ENCODE measurements at regions not wholly inside any gene's neighbourhood (a gene's known extent, or its start where the extent isn't known, plus 50 kb on each side); places are given as distances from the start of the nearest gene placed in this dataset.
"Not testable (repeated sequence)": the region's sequence is repeated elsewhere in the genome, so short reads cannot be mapped to it uniquely, and the experiment has no call there.

GRCh38 chrX:43405191-43405590, 250.9 kb upstream of the MAOA start:
- DNase-seq = no peak

GRCh38 chrX:43423876-43424275, 232.2 kb upstream of the MAOA start:
- DNase-seq = no peak

- DNase-seq = no peak
Measured at GRCh38 chrX:43436517-43436916, 219.6 kb upstream of the MAOA start.

DNA sequence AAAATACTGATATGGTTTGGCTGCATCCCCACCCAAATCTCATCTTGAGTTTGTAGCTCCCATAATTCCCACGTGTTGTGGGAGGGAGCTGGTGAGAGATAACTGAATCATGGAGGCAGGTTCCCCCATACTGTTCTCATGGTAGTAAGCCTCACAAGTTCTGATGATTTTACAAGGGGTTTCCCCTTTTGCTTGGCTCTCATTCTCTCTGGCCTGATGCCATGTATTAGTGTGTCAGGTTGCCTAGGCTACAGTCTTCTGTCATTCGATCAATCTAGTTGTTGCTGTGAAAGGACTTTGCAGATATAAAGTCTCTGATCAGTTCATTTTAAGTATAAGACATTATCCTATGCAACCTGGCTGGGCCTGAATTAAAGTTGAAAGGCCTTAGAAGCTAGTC, 209.3 kb upstream of the MAOA start:
- no peak for DNase-seq

- no peak for DNase-seq
Measured at GRCh38 chrX:43448688-43449087, 207.4 kb upstream of the MAOA start.

- DNase-seq = no peak
Measured at GRCh38 chrX:43450355-43450754, 205.7 kb upstream of the MAOA start.

- not testable (repeated sequence) for DNase-seq
Measured at GRCh38 chrX:43451976-43452686, 204.0 kb upstream of the MAOA start.

DNA sequence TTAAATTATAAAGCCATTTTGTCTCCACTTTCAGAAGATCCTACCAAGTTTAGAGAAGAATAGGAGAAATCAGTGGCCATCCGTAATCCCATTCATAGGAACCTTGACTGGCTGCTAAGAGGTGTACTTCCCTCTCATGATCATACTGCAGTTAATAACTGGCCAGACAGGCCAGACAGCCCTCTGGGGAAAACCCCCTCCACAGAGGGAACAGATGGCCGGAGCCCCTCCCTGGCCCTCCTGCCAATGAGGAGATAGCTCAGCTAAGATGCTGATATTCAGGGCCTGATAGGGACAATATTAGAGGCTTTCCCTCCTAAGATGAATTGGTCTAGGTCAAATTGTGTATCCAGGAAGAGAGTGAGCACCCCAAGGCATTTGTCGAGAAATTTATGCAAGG, 200.0 kb upstream of the MAOA start:
- DNase-seq = no peak

DNA sequence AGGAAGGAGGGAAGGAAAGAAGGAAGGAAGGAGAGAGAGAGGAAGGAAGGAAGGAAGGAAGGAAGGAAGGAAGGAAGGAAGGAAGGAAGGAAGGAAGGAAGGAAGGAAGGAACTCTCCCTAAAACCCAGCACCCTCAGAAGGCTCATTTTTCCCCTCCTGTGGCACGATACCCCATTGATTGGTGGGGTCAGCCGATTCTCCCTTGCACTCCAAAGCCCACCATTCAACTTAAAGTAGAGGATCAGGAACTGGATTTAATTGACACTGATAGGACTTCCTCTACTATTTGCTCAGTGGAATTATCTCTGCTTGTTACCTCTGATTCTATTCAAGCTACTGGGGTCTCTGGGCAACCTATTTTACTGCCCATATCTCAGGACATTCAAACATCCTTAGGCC, 199.2 kb upstream of the MAOA start:
- no peak for DNase-seq

DNA sequence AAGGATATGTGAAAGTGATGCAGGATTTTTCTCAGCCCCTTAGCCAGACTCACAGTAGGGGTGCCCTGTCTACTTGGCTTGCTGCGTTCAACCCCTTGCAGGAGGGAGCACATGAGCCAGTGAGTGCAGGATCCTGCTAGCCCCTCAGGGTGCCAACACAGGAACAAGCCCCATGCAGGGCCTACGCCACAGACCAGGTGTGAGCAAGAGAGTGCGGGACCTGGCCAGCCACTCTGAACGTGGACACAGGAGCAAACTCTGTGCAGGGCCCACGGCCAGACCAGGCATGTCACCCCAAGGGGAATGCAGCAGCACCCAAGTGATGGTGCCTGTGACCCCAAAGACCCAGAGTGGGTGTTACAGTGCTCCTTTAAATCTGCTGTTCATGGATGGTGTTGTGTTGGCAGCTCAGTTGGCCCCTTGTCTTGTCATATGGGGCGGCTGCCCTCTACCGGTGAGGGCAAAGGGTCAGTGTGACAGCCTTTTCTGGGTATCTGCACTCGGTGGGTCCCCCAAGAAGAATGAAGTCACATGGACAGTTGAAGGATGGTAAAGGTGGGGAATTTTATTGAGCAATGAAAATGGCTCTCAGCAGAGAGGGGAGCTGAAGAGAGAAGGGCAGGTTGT, 188.4 kb upstream of the MAOA start:
- no peak for DNase-seq

DNA sequence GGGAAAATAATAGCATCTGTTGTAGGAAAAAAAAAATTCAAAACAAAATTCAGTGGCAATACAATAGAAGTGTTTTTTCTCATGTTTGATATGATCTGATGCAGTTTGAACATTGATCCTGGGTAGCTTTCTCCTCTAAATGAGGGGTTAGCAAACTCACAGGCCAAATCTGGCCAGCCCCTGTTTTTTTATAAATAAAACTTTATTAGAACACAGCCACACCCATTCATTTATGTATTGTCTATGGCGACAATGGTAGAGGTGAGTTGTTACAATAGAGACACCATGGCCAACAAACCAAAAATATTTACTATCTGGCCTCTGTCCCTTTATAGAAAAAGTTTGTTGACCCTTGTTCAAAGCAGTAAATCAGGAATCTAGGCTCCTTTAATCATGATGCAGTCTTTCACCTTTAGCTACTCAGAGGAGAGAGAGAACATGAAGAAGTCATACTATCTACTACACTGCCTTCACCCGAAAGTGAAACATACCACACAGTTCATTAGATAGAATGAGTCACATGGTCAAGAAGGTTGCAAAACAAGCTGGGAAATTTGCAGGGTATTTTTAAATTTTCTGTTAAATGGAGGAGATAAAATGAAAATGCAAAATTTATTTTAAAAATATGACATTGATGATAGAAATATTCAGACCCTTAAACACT, 186.6 kb upstream of the MAOA start:
- no peak for DNase-seq

DNA sequence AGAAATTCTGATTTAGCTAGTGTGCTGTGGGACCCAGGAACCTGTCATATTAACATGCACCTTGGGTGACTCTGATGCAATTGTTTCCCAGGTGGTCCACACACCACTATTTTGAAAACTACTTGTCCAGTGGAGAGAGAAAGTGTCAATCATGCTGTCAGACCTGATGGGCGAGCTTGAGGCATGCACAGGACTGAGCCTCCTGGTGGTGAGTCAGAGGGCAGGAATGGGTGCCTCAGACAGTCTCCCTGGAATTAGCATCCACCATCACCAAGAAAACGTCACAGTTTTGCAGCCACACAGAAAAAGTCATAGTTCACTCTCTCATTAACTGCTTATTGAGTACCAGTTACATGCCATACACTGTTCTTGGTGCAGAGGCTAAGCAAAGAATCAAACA, 181.8 kb upstream of the MAOA start:
- DNase-seq = no peak

- no peak for DNase-seq
Measured at GRCh38 chrX:43479070-43479469, 177.0 kb upstream of the MAOA start.

GRCh38 chrX:43479850-43480249, 176.2 kb upstream of the MAOA start:
- DNase-seq = no peak

DNA sequence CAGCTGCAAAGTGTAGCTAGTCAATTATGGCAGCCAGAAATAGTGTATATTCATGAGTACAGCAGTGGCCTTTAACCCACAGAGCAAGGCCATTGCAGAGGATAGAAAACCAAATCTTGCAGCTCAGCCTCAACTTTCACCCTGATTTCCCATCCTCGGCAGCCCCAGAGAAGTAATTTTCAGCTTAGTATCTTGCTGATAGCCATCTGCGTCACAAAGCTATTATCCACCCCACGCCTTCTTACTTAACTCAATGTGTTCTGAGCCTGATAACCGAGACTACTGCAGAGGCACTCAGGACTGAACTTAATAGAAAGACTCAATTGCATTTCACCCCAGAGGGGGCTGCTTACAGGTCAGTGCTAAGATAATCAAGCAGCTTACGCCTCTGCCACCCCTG, 174.5 kb upstream of the MAOA start:
- no peak for DNase-seq

DNA sequence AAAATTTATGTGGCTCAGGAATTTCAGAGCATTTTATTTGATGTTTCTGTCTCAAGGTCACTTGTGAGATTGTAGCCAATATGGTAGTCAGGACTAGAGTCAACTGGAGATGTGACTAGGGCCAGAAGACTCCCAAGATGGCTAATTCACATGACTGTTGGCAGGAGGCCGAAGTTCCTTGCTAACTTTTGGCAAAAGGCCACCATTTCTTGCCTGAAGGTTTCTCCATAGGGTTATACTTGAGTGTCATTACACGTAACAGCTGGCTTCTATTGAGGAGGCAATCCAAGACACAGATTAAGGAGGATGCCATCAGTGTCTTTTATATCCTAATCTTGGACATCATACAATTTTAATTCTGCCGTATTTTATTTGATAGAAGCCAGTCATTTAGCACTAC, 162.3 kb upstream of the MAOA start:
- no peak for DNase-seq

- DNase-seq = no peak
Measured at GRCh38 chrX:43500246-43500645, 155.9 kb upstream of the MAOA start.

GRCh38 chrX:43500996-43501694, 155.0 kb upstream of the MAOA start:
- no peak for DNase-seq

- DNase-seq = no peak
Measured at GRCh38 chrX:43504394-43504793, 151.7 kb upstream of the MAOA start.

DNA sequence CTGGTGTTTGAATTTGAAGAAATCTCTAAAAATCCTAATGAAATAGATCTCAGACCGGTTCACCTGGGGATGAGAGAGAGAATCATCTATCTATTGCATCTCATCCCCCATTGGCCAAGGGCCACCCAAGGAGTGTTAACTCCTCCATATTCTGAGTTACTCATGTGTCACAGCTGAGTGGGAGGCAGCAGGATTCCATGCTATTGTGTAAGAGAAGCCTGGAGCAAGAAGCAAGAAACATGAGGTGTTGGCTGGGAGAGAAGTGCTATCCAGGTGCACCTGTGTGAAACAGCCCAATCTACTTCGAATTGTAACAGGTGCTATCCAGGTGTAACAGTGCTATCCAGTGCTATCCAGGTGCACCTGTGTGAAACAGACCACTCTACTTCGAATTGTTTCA, 150.3 kb upstream of the MAOA start:
- DNase-seq = no peak

DNA sequence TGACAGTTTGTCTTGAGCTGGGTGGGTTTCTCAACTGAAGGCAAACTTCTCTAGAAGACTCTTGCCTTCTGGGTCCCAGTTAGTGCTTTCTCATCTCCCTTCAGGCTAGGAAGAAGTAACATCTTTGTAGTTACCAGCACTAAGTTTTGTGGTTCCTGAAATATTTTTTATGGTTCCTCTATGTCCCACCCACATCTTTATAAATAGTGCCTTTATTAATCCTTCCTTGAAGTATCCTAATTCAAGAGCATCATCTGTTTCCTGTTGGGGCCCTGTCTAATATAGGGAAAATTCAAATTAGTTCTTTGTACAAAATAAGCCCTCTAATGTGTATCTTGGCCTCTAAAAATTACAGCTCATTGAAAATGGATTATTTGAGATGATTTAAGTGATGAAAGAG, 147.4 kb upstream of the MAOA start:
- no peak for DNase-seq

GRCh38 chrX:43510209-43510608, 145.9 kb upstream of the MAOA start:
- DNase-seq = no peak

- no peak for DNase-seq
Measured at GRCh38 chrX:43513085-43513484, 143.0 kb upstream of the MAOA start.

DNA sequence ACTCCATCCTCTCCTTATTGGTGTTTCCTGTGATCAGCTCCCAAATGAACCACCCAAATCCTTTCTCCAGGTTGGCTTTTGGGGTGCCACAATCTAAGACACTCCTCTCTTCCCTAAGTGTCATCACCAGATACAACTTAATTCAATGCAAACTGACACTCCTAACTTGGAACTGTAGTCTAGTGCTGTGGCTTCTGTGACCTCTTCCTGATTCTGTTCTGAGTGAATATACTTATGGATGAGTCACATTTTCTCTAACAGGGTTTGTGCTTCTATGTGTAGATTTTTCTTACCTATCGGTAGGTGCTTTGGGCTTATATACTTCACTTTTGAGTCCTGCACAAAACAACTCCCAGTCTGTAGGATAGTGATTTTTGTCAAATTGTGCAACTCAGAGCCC, 141.3 kb upstream of the MAOA start:
- no peak for DNase-seq

All from CD4-positive, alpha-beta T cell treated with Interleukin-12 subunit alpha and Interleukin-12 subunit beta, for 1 hour (primary cell).